ENCODE measurements at regions not wholly inside any gene's neighbourhood (a gene's known extent, or its start where the extent isn't known, plus 50 kb on each side); places are given as distances from the start of the nearest gene placed in this dataset.

DNA sequence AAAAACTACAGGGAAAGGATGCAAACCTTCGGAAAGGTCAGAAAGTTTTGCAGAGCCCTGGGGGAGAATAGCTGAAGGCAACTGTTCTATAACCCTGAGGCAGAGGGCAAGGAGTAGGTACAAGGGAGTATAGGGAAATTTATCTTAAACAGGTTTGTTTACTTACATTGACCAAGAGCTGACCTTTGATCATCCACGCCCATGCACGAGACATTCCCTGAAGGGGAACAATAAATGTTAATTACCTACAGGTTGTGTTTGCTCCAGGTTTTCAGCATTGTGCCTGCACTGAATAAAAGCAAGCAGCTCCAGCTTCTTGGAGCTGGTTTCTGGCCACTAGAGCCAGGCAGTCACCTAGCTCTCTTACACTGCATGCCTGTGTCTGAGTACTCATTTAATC, 524.5 kb upstream of the TGFBR2 start:
- TF ChIP-seq, protein P1, sequence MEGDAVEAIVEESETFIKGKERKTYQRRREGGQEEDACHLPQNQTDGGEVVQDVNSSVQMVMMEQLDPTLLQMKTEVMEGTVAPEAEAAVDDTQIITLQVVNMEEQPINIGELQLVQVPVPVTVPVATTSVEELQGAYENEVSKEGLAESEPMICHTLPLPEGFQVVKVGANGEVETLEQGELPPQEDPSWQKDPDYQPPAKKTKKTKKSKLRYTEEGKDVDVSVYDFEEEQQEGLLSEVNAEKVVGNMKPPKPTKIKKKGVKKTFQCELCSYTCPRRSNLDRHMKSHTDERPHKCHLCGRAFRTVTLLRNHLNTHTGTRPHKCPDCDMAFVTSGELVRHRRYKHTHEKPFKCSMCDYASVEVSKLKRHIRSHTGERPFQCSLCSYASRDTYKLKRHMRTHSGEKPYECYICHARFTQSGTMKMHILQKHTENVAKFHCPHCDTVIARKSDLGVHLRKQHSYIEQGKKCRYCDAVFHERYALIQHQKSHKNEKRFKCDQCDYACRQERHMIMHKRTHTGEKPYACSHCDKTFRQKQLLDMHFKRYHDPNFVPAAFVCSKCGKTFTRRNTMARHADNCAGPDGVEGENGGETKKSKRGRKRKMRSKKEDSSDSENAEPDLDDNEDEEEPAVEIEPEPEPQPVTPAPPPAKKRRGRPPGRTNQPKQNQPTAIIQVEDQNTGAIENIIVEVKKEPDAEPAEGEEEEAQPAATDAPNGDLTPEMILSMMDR (IDR thresholded peaks at IDR 0.05), result no peak
- no peak for TF ChIP-seq POLR2A (IDR thresholded peaks at IDR 0.05)
